ENCODE measurements at regions not wholly inside any gene's neighbourhood (a gene's known extent, or its start where the extent isn't known, plus 50 kb on each side); places are given as distances from the start of the nearest gene placed in this dataset.

DNA sequence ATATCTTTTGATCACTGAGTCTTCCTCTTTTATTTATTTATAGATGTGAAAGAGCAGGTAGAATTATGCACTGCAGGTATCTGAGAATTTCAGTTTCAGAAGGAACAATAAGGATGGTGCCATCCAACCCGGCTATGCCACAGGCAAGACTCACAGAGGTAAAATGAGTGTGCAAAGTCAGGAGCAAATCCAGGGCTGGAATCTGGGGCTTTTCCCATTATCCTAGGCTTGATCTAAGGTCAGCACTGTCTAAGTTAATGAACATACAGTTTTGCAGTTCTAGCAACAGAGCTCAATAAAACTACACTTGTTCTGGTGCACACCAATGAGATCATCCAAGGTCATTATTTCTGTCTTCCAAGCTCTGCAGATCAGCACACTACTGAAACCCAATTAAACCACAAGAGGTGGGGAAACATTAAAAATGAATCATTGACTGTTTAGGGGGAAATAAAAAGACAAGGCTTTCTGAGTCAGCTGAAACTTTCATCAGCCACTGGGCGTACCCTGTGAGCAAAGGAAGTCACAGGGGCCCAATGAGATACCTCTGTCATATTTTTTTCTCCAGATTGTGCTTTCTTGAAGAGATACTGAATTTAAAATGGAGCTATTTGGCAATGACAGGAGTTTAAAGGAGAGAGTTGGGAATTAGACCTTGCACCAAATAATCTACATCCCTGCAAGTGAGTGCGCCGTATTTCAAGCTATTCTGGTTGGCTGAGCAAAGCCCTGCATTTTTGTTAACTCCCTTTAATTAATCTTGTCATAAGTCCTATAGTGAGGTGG, 662.2 kb upstream of the ZNF608 start:
- no peak for DNase-seq

DNA sequence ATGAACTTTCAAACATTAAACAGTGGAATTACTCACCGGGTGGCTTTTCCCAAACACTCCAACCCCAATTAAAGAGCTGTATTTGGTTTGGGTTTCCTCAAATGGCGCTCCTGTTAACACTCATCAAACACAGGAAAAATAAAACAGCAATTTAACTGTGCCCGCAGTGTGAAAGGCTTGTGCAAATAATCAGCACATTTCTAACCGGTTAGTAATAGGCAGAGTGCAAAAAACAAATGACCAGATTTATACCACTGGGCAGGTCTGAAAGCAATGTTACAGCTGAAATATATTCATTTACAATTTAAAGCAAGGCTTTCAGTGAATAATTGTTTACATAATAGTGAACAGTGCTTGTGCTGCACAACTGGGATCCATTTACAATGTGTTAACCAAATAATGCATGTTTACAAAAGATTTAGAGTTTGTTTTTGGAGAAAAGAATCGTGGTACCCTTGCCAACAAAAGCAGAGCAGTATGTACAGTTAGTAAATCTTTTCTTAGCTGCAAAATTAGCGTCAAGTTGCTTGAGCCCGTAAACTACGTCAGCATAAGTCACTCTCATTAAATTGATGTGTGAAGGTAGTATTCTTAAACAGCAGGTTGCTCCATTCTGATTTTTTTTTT, 662.9 kb upstream of the ZNF608 start:
- DNase-seq, result no peak

DNA sequence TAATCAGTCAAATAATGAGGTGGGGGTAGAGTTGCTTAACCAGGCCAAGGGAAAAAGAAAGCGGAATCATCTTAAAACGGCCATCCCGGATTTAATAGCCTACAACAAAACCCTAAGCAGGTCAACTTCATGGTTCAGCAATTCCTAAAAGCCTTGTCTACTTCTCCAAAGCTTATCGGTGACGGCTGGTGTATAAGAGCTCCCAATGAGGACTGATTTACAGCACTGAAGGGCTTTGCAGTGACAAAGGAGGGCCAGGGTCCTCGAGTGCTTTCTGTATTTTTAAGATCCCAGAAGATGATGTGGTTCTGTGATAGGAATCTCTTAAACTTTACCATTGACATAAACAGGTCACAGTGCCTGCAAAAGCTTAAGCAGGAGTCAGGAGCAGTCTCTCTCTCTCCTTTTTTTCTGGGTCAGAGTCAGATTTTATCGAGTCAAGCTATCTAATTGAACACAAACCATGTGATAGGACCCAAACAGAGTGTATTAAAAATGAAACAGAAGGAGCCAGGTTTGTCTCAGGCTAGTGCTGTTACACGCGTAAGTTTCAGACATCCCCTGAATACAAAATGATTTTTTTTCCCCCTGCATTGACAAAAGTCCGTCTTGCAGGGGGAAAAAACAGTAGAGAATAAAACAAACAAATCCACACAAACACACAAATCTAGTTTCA, 663.6 kb upstream of the ZNF608 start:
- DNase-seq, result no peak

DNA sequence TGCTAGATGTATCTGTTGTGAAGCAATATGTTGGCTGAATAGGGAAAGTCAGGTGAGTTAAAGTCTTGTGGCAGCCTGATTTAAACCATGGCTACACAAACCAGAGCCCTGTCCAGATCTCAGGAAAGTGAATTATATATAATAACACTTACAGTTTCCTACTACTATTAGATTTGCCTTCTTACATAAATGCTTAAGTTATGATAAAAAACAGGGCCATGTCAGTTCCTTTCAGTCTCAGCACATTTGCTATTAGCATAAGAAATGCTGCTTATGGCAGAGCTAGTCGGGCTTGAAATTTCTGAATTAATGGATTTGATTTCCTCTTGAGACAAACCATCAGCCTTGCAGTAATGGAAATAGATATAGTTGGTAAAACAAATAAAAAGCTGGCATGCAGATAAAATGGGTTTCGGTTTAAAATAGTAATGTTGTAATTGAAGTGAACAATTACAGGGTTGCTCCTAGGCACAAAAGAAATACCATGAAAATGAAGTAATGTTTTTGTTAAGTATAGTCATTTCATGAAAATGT, 664.2 kb upstream of the ZNF608 start:
- no peak for DNase-seq

DNA sequence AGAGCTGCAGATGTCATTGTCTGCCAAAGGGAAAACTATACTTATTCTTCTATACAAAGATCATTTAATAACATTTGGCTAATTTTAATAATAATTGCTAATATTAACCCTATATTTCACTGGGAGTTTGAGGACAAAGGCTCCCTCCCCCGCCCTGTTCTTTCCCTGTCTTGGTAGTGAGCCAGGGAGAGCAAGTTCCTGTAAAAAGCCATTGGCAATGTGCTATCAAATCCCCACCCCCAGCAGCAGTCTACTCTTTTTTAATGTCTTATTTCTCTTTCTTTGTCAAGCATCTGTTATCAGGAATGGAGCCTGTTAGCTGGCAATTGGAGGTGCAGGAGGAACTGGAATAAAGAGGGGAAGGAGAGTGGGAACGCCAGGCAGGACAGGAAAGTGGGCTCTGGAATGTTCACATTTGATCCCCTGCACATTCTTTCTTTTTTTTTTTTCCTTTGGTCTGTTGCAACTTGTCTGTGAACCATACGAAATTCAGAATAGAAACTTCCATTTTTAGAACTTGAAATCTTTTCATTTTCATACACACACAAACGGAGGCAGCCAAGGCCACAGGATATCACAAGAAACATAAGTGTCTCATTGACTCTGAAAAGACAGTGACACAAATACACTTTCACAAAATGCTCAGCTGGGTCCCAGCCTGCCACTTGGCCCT, 664.8 kb upstream of the ZNF608 start:
- DNase-seq, result no peak

DNA sequence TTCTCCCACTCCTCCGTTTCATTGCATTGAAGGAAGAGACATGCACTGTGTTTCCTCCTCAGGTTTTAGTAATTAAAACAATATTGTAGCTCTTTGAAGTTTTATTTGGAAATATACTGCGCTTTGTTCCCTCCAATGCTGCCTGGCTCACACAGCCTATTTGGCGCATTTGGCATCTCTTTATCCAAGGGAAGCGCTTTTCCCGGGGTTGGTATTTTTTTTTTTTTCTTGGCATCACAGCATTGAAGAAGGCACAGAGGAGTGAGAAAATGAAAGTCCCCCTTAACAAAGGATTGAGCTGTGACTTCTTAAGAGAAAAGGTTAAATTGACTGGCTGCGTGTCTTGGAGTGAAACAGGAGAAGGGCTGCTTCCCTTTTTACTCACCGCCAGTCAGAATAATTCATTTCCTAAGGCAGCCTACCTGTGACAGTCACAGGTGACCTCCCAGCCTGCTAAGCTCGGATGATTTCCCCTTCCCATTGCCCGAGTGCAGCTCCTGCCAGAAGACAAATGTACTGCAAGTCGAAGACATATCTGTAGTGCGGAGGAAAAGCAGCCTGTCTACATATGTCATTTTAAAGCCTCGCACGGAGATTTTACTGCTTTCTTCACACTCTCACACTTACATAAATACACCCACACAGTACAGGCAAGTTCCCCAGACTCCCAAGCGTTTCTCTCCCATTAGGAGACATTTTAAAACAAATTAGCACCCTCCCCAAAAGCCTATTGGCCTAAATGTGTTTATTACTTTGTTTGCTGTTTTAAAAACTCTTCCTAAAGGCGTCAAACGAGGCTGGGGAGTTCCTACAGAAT, 665.5 kb upstream of the ZNF608 start:
- DNase-seq, result no peak

DNA sequence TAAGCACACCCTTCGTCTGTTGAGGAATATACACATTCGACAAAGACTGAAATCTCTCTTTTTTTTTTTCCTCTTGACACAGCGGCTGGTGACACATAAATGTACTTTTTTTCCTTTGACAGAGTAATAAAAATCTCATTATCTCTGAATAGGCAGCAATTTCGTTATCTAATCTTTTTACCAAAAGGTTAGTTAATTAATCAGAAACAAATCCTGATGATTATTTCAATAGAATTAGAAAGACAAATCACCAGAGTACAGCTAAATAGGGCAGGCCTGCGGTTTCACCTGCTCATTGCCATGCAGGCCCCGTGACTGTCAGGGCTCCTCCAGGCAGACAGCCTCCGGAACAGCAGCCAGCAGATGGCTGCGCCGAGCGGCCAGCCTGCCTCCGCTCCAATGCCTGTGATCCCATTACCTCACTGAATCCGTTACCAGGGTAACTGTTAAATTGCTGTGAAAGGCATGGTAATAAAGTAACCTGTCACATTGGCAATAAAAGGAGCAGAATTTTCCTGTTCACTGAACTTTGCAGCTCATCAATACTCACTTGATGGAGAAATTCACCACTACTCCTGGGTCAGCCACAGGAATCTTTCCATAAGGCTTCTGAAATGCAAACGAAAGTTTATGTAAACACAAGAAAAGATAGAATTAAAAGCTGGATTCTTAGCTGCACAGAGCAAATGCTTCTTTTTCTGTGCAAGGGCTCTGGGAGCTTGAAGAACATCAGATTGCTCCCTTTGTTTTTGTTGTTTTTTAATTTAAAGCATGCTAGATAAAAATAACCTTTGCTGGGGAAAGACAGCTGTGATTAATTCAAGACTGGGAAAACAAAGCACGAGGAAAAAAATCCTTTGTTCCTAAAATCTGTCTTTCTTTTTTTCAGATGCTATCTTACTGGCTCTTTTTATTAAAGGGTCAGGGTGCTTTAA, 666.4 kb upstream of the ZNF608 start:
- no peak for DNase-seq

DNA sequence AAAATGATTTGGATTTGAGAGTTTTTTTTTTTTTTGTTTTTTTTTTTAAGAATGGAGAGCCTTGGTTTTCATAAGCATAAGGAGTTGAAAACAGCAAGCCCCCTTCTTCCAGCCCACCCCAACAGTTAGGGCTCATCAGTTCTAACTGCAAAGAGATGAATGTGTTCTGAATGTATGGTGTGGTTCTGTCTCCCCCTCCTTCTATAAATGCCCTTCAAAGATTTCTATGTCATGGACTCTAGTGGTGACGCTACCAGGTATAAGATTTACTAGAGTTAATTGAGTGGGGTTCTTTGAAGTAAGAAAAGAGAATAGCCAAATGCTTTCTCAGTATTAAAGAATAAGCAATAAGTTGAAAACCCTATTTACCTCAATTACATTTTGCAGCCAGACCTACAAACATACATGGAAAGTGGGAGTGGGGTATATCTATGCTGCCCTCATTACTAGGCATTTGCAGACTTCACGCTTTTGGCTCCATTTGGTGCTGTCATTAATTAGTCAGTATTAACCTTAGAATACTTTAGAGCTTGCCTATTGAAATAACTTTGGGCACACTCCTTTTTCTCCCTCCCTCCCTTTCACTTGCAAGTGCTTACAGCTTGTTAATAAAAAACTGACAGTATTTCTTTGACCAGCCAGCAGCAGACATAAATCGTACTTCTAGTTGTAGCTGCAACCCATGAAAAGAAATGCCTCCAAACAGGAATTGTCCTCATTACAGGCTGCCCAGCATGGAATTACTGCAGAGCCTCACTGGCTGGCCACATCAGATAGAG, 667.2 kb upstream of the ZNF608 start:
- DNase-seq, result no peak

DNA sequence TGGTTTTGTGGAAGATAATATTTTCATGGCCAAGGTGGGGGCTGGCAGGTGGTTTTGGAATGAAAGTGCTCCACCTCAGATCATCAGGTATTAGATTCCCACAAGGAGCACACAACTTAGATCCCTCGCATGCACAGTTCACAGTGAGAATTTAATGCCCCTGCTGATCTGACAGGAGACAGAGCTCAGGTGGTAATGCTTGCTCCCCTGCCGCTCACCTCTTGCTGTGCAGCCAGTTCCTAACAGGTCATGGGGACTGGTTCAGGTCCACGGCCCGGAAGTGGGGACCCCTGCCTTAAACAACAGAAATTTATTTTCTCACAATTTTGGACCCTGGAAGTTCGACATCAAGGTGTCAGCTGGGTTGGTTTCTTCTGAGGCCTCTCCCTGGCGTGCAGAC, 668.7 kb upstream of the ZNF608 start:
- no peak for DNase-seq

DNA sequence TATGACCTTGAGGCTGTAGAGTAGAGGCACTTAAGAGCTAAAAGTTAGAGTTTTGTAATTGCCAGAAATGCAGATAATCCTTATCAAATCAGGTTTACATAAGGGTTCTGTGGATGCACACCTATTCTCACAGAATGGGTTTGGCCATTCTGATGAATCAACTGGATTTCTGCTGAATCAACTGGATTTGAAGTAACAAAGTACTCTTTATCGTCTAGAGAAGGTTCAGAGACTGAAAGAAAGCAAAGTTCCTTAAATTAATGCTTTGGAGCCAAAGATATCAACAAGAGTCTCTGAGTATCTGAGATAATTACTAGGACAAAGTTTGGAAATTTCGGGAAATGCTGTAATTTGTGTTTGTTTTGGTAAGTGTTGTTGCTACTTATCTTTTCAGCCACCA, 669.6 kb upstream of the ZNF608 start:
- DNase-seq, result no peak

DNA sequence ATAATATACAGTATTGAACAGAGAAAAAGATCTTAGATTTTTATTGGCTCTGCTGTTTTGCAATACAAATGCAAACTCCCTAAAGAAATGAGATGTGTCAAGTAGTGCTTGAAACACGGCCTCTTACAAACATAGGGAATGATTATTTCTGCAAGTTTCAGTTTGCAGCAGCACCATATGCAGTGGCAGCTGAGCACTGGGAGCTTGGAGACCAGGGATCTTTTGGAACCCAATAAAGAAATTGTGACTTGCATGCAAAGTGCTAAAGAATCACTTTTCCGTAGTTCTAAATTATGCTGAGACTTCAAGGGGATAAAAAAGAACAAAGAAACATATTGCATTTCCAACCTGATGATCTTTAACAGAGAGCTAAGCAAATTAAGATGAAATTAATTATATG, 674.6 kb upstream of the ZNF608 start:
- DNase-seq, result no peak

DNA sequence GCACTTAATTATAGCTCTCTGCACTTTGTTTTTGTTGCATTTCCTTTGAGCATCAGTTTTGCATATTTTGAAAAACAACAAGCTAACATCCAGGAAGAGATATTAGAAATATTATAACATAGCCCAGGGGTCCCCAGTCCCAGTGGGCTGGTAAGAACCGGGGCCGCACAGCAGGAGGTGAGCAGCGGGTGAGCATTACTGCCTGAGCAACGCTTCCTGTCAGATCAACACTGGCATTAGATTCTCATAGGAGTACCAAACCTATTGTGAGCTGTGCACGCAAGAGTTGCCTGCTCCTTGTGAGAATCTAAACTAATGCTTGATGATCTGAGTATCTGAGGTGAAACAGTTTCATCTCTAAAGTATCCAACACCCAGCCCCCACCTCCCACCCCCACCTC, 675.9 kb upstream of the ZNF608 start:
- no peak for DNase-seq

DNA sequence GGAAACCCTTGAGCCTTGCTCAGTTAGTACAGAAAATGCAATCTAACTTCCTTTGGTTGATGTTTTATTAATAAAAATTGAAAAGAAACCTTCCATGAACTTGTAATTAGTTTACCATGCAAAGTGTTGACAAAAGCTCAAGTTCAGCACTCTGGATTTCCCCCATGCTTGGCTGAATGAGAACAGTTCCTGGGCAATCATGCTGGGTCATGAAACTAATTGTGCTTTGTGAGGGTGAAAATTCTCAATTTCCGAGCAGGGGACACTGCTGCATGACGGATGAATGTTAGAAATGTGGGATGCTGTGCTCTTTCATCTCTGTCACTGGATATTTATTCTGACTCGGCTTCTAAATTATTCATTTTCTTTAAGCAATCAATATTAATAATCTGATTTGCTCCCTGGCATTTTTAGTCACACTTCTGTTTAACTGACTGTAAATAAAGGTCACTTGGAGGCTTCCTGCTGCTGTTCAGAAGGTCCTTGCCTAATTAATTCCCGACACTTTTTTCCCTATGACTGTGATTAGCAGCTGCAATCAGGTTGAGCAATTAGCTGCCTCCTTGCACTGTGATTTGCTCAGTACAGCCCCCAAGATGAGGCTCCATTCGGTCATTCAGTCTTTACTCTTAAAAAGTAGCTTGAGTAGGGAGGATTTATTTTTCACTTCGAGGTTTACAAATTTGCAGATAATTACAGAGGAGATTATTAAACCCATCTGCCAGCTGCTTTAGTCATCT, 678.1 kb upstream of the ZNF608 start:
- no peak for DNase-seq

DNA sequence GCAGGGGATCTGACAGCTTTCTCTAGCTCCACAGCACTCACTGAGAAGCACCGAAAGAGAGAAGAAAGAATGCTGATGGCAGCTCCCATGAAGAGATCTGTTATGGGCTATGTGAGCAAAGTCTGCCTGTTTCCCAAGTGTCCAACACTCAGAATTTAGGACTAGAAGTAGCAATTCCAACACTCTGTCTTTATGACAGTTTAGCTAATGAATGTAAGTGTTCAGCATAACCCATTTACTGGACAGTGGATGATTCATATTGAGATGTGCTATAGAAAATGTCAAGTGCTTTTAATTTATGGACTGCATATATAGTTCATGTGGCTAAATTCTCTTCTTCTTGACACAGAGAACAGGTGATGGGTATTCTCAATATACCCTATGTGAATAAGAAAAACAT, 683.1 kb upstream of the ZNF608 start:
- no peak for DNase-seq

DNA sequence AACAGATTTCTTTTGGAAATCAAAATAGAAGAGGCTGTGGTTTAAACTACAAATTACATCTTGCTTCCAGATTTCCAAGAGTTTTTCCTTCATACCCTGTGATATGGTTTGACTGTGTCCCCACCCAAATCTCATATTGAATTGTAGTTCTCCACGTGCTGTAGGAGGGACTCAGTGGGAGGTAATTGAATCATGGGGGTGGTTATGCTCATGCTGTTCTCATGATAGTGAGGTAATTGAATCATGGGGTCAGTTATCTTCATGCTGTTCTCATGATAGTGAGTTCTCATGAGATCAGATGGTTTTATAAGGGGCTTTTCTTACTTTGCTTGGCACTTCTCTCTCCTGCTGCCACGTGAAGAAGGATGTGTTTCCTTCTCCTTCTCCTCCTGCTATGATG, 687.0 kb upstream of the ZNF608 start:
- DNase-seq, result no peak

DNA sequence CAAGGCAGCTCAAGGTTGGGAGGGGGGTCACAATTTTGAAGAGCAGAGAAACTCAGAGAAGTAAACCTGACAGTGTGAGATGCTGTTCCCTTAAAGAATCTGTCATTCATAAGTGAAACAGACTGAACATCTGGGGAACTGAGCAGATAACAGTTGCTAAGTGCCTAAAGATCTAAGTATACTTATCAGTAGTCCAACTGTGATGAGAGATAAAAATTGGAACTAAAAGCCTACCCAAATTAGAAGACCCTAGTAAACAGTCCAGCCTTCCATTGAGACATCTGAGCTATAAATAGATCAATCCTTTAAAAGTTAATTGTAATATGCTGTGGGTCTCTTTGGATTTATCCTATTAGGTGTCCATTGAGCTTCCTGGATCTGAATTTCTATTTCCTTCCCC, 692.8 kb upstream of the ZNF608 start:
- no peak for DNase-seq

DNA sequence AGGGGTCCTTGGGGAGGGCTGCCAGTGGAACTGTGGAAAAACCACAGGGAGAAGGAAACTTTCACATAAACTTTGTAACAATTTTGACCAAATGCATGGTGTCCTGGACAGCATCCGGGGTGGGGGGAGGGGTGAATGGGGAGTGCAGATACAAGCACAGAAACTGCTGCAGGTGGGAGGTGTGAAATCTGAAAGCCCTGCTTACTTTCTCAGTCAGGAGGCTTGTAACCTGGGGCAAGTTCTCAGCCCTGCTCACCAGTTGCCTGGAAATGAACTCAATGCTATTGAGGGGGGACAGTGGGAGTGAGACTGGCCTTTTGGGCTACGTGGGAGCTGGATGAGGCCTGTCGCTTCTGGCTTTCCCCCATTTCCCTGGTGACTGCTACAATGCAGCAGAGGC, 694.5 kb upstream of the ZNF608 start:
- DNase-seq, result no peak

DNA sequence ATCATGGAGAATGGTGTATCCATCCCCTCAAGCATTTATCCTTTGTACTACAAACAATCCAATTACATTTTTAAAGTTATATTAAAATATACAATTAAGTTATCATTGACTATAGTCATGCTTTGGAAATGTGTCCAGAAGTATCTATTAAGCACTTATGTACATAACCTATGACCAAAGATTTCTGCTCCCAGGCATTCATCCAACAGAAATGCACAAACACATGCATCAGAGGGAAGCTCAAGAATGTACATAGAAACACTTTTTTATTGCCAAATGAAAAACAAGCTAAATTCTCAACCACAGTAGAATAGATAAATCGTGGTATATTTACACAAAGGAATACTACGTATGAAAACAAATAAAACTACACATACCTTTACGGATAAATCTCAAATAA, 700.5 kb upstream of the ZNF608 start:
- DNase-seq, result no peak

DNA sequence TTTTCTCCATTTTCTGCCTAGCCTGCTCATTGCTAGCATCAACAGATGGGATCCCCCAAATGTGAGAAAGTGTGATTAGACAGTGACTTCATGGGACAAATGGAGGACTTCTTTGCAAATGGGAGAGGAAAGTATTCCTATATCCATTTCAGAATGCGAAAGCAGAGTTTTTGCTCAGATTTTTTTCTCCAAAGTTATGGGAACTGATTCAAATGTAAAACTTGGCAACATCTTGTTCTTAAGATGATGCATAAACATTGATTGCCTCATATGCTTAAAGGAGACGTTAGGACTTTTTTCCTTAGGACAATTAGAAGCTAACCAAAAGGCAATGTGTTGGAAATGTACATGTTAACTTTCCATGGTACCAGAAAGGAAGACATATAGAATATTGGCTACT, 704.3 kb upstream of the ZNF608 start:
- no peak for DNase-seq

DNA sequence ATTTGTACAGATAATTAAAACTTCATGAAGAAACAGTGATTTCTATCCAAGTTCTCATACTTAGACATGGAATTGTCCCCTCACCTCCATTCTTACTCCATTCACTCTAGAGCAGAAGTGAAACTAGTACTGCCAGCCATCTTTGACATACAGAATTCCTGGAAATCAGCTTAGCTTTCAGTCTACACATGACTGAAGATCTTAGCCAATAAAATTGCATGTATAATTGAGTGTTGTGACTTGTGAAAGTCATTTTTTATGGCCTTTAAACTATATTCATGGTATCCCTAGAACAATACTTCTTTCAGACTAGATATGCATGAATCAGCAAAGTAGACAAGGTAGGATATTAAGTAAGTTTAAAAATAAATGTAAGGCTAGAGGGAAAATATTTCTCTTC, 705.2 kb upstream of the ZNF608 start:
- no peak for DNase-seq

Measured in SW 1271 (cell line).